HG02973 (cell line): ENCODE measurements at regions not wholly inside any gene's neighbourhood (a gene's known extent, or its start where the extent isn't known, plus 50 kb on each side); places are given as distances from the start of the nearest gene placed in this dataset.
"Not testable (repeated sequence)": the region's sequence is repeated elsewhere in the genome, so short reads cannot be mapped to it uniquely, and the experiment has no call there.

Experiments used
- ATAC-seq: cut with Tn5 transposase; IDR thresholded peaks from one replicate; pipeline ENCODE4 v1.9.1; 2021; ENCODE audit warnings: moderate library complexity; ENCODE audit not compliant: unreplicated experiment

GRCh38 chr2:107685421-107685986, 141.2 kb upstream of the RGPD4 start:
- ATAC-seq: no peak

GRCh38 chr2:107687073-107687472, 139.6 kb upstream of the RGPD4 start:
- ATAC-seq: no peak

GRCh38 chr2:107688135-107688534, 138.6 kb upstream of the RGPD4 start:
- ATAC-seq: no peak

- no peak for ATAC-seq
Measured at GRCh38 chr2:107693604-107694003, 133.1 kb upstream of the RGPD4 start.

- no peak for ATAC-seq
Measured at GRCh38 chr2:107694667-107695066, 132.0 kb upstream of the RGPD4 start.

GRCh38 chr2:107697385-107697784, 129.3 kb upstream of the RGPD4 start:
- ATAC-seq: no peak

- ATAC-seq: no peak
Measured at GRCh38 chr2:107698861-107699260, 127.8 kb upstream of the RGPD4 start.

GRCh38 chr2:107700073-107700472, 126.6 kb upstream of the RGPD4 start:
- ATAC-seq: no peak

GRCh38 chr2:107711941-107712340, 114.8 kb upstream of the RGPD4 start:
- no peak for ATAC-seq

GRCh38 chr2:107712857-107713256, 113.8 kb upstream of the RGPD4 start:
- peak; percentile 62 for ATAC-seq

- ATAC-seq: no peak
Measured at GRCh38 chr2:107717661-107718060, 109.0 kb upstream of the RGPD4 start.

- ATAC-seq: no peak
Measured at GRCh38 chr2:107719141-107719540, 107.6 kb upstream of the RGPD4 start.

GRCh38 chr2:107719836-107720235, 106.9 kb upstream of the RGPD4 start:
- no peak for ATAC-seq

GRCh38 chr2:107721178-107721577, 105.5 kb upstream of the RGPD4 start:
- no peak for ATAC-seq

- ATAC-seq: no peak
Measured at GRCh38 chr2:107721586-107721985, 105.1 kb upstream of the RGPD4 start.

- not testable (repeated sequence) for ATAC-seq
Measured at GRCh38 chr2:107725824-107726223, 100.9 kb upstream of the RGPD4 start.

GRCh38 chr2:107727318-107727717, 99.4 kb upstream of the RGPD4 start:
- ATAC-seq: no peak

GRCh38 chr2:107728586-107728985, 98.1 kb upstream of the RGPD4 start:
- ATAC-seq: no peak

GRCh38 chr2:107729440-107729839, 97.3 kb upstream of the RGPD4 start:
- ATAC-seq: no peak

GRCh38 chr2:107730898-107731297, 95.8 kb upstream of the RGPD4 start:
- ATAC-seq: no peak

- no peak for ATAC-seq
Measured at GRCh38 chr2:107731435-107731834, 95.3 kb upstream of the RGPD4 start.

GRCh38 chr2:107735201-107735600, 91.5 kb upstream of the RGPD4 start:
- no peak for ATAC-seq

- ATAC-seq: no peak
Measured at GRCh38 chr2:107737756-107738155, 88.9 kb upstream of the RGPD4 start.
